MV-4-11 (cell line): ENCODE measurements at regions not wholly inside any gene's neighbourhood (a gene's known extent, or its start where the extent isn't known, plus 50 kb on each side); places are given as distances from the start of the nearest gene placed in this dataset.
A peak's percentile ranks its signal among the peaks of the same experiment; 100 is the strongest.

Experiments used
- DNase-seq: peaks from one replicate; lab custom pipeline; 2025; lab: John Stamatoyannopoulos, UW

DNA sequence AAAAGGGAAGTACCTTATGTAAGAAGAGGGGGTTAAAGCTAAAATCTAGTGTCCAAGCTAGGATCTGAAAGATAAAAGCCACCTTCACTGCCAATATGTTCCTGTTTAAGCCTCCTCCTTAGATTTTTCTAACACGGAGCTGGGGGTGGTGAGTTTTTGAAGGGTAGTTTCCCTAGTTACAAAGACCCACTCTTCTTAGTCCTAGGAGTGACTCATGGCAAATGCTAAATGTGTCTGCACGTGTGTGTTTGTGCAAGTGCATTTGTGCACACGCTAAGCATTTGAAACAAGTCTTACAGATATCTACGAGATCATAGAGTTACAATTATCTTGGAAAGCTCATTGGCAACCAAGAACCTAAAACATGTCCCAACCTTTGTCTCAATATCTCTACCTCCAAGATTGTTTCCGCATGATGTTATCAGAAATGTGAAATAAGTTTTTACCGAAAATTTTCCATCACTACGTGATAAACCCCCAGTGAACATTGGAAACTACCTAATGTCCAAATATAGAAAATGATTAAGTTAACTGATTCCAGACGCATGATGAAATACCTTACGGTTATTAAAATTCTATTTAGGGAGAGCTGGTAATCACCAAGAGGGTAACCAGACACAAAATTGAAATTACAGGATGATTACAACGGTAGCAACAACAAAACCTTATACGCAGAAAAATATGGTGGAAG, 78.0 kb upstream of the HRH2 start:
- no peak for DNase-seq

DNA sequence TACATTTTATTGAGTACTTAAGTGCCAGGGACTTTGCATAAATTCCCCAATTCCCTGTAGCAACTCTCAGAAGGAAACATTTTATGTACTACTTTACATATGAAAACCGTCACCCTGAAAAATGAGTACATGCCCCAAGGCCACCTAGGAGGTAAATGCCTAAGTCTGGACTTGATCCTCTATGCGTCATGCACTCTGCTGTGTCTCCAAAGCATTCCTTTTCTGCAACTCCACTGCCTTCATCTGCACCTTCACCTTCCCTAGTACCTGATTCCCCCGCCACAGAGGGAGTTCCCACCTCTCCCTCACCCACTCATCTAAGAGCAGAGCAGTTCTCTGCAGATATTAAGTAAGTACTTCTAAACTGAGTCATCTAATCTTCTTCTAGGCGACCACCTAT, 75.2 kb upstream of the HRH2 start:
- no peak for DNase-seq

DNA sequence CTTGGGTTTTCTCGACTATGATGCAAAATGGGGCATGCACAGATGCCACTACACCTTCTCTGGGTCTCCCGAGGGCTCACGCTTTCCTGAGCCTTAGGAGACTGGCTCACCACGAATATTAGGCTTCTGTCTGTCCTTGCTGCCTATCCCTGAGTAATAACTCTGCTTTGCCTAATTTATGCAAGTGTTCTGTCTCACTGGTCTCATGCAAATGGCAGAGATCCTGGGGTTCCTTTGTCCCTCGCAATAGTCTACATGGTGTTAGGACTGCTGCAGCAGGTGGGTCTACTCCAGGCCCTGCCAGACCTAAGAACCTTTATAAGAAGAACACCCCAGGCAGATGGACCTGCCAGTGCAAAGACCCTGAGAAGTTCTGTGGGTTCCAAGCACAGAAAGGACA, 72.3 kb upstream of the HRH2 start:
- DNase-seq: no peak

DNA sequence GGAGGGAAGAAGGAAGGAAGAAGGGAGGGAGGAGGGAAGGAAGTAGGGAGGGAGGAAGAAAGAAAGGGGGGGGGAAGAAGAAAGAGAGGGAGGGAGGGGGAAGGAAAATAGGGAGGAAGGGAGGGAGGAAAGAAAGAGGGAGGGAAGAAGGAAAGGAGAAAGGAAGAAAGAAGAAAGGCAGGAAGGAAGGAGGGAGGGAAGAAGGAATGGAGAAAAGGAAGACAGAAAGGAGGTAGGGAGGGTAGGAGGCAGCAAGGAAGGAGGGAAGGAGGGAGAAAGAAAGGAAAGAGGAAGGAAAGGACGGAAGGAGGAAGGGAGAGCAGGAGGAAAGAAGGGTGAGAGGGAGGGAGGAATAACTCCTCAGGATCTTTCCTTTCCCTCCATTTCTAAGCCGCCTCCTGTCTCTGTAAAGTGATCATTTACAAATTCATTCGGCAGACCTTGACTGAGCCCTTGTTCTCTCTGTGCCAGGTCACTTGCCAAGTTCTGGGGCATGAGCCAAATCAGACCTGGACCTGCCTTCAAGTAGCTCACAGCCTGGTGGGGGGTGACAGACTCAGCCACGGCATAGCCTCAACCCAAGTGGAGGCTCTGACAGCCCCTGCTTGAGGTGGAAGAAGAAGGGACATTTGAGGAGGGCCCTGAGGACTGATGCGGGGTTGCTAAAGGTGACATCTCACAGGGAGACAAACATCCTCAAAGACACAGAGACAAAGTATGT, 69.0 kb upstream of the HRH2 start:
- DNase-seq: no peak

DNA sequence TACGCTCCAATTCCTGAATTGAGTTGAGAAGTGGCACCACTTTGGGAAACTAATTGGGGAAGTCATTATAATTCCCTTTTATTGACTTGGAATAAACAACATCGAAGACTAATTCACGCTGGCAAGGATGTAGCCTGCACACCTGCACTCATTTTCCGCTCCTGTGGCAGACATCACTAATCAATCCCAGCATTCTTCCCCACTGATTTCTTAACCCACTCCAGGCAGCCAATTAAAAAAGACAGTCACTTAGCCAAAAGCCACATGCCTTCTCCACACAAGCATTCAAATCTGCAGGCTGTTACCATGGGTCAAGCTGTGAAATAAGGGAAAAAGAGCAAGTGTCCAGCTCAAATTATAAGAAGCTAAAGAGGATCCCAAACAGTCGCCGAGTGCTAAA, 68.2 kb upstream of the HRH2 start:
- no peak for DNase-seq

DNA sequence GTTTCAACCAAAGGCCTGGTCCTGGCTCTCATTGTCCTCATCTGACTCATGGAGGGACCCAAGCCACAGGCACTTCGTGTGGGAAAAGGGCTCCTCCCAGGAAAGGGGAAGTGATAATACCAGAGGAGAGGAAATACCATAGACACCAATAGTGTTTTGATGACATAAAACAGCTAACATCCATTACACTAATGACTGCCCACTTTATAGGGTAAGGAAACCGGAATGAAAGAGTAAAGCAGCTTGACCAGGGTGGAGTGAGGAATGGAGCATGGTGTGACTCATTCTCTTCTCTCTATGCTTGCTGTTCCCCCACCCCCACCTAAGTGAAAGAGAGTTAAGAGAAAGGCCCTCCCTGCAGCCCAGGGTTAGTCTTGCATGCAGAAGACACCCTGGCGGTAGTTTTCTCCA, 67.4 kb upstream of the HRH2 start:
- peak; percentile 97 for DNase-seq

DNA sequence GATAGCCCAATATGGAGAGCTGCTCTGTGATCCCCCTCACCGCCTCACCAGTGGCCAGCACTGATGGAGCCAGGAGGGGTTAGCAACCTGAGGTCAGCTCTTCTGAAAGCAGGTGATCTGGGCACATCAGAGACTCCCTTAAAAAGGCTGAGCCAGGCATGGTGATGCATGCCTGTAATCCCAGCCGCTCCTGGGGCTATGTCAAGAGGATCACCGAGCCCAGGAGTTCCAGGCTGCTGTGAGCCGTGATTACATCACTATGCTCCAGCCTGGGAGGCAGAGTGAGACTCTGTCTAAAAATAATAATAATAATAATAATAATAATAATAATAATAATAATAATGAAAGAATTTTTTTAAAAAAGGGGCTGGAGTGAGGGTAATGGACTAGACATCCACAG, 66.6 kb upstream of the HRH2 start:
- DNase-seq: no peak

DNA sequence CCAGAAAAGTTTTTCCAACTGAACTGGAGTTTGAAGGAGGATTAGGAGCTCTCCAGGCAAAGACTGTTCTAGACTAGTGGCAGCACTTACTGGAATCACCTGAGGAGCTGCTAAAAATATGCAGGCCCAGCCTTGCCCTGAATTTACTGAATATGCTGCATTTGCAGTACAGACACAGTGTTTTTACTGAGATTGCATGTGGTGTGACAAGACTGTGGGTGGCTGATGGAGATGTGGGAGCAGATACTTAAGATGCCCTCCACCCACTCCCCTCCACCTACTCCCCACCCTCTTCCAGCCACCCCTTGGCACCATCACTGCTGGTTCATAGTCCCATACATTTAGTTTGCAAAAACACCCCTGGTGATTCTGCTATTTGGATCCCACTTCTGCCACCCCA, 64.1 kb upstream of the HRH2 start:
- no peak for DNase-seq

DNA sequence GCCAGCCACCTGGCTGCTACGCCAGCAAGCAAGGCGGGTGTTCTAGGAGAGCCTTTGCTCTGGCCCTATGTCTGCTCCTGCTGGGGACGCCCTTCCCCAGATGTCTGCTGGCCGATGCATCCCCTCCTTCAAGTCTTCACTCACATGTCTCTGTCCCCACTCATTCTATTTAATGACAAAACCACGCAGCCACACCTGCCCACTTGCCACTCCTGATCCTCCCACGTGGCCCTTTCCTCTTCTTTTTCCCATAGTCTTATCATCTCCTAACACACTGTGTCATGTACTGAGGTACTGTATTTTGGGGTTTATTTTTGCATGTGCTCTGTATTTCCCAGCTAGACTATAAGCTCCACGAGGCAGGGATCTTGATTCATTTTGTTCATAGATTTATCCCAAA, 62.0 kb upstream of the HRH2 start:
- no peak for DNase-seq

DNA sequence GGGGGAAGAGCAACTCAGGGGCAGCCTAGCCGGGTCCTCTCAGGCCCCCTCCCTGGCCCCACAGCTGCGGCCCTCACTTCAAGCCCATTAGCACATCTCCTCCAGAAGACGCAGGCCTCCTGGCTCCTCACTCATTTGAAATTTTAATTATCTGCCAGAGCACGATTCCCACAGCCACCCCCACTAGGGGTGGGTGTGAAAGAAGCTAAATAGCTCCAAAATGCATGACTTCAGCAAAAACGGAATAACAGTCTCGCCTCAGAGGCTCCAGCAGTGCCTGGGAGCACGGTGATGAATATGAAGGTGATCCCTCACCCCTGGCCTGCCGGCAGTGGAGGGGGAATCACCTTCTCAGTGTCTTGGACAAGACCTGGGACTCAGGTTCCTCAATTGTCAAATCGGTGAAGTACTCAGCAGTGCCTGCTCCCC, 61.1 kb upstream of the HRH2 start:
- DNase-seq: no peak

DNA sequence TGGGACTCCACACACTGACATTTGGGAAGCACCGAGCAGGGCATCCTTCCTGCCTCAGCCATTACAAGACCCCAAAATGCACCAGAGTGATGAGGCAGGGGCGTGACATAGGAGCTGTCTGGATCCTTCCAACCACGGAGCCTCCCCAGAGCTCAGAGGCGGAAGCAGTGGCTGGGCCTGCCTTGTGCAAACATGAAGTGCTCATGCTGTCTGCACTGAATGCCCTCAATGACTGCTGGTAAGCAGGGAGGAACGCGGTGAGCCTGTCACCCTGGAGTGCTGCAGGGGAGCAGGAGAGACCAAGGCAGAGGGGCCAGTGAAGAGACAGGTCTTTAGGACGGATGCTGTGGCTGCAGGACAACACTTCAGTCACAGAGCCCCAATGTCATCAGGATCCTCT, 60.2 kb upstream of the HRH2 start:
- DNase-seq: no peak

DNA sequence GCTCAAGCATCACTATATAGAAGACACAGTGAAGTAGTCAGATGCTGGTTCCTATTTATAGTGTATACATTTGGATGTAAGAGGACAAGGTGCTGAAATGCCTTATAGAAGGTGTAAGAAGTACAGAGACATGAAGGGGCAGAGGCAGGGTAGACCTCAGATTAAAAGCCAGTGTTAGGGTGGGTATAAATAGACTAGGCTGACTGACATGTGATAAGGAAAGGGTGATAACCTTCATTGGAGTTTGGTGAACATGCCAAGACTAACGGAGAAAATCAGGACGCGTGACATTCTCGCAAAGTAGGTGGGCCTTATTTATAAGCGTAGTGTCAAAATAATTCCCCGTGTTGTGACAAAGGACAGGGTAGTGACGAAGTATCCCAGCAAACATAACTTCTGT, 59.1 kb upstream of the HRH2 start:
- DNase-seq: no peak

DNA sequence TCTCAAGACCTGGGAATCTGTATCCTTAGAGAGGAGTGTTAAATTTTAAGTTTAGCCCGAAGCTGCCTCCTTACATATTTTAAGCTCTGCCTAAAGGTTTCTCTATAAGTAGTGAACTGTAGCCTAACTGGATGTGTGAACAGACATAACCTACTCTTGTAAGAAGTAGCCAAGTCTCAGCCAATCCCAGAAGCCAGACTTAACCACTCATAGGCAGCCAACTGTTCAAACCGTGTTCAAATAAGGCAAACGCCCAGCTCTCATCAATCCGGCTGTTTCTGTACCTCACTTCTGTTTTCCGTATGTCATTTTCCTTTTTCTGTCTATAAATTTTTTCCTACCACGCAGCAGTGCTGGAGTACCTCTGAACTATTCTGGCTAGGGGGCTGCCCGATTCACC, 58.7 kb upstream of the HRH2 start:
- DNase-seq: no peak

DNA sequence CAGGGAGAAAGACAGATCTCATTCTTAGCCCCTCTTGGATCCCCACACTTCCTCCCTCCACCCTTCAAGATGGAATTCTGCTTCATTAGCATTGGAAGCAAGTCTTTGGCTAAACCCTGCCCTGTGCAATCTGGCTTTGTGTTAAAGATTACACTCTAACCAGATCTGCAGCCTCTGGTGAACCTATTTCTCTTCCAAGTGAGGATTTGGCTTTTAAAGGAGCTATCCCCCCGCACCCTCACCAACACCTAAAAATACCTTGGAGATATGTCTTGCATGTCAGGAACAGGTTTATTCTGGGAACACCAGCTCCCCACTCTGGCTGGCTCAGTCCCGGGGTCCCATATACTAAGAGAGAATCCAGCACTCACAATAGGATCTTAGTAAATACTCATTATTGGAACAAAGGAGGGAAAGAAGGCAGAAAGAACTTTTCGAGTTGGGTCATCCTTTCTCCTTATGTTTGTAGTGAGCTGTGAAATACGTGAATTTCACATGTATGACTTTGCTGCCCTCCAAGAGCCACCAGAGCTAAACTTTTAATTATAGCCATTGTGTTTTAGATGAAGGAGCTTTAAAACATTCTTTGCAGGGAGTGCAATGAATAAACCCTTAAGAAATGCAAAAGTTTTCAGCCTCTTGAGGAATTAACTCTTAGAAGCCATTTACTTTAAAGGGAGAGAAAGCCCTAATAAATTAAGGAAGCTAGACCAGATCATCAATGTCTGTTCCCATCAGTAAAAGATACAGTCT, 53.7 kb upstream of the HRH2 start:
- no peak for DNase-seq

DNA sequence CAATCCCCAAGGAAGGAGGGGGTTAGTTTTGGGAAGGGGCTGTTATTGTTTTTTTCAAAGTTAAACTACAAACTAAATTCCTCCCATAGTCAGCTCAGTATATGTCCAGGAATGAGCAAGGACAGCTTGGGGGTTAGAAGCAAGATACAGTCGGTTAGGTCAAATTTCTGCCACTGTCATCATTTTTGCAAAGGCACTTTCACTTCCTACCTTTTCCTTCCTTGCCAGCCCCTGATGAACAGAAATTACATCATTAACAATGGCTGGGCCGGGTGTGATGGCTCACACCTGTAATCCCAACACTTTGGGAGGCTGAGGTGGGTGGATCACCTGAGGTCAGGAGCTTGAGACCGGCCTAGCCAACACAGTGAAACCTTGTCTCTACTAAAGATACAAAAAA, 51.5 kb upstream of the HRH2 start:
- DNase-seq: peak; percentile 38
